ENCODE measurements at regions not wholly inside any gene's neighbourhood (a gene's known extent, or its start where the extent isn't known, plus 50 kb on each side); places are given as distances from the start of the nearest gene placed in this dataset.

DNA sequence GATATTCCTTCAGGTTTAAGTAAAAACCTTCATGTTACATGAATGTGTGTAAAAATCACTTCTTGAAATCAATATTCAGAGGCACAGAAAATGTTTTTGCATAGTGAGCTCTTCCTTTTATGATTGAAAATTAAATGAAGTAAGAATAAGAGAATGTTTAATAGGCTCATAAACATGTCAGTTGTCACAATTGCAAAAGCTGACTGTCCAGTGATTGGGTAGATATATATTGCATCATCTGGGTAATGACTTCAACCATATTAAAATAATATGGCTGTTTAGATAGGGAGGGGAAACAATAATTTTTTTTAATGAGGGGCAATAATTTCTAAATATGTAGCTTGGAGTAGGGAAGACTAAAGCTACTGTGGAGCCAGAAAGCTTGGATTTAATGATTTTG lies 529.8 kb upstream of the GOLIM4 start:
- no peaks in the 10 kb centered on the region for H4K20me1 ChIP-seq (ENCODE audit: insufficient read depth)
- H3K36me3 ChIP-seq (ENCODE audit: control insufficient read depth in 1 of 2, insufficient read depth in 2 of 2, low read length in 2 of 2), result no peaks in the 10 kb centered on the region
- H3K9me2 ChIP-seq (ENCODE audit: insufficient read depth), result no peaks in the 10 kb centered on the region
- no peak overlapping the region for H3K27ac ChIP-seq (ENCODE audit: low read depth, low read length)
- no peaks in the 10 kb centered on the region for H3K79me2 ChIP-seq (ENCODE audit: insufficient read depth, low read length)
- no TSS peak for BruUV-seq (replicated peaks)
- H3K27me3 ChIP-seq (ENCODE audit: insufficient read depth, low read length), result peaks cover 19% of the 10 kb centered on the region
- H3K9me3 ChIP-seq (ENCODE audit: control insufficient read depth in 1 of 2, insufficient read depth in 1 of 2, low read depth in 1 of 2, low read length in 2 of 2), result no peaks in the 10 kb centered on the region
- intact Hi-C loops (cut with micrococcal nuclease), result loop anchor here (10.0 kb wide), 1 partner anchor 219 kb away; no protein-coding TSS in a partner anchor
- RAD21 ChIA-PET (ENCODE audit: low non-redundant PET in 1 of 2, low total read pairs in 2 of 2, uncharacterized antibody in 2 of 2, unreplicated experiment in 2 of 2), result interaction anchor here in 1 of 2 experiments (1.5 kb wide), 1 partner anchor 222 kb away, joined by 6 read pairs; no protein-coding TSS in a partner anchor
- TF ChIP-seq EGR1 (IDR thresholded peaks at IDR 0.05; ENCODE audit: low read depth), result no peak
- TF ChIP-seq, protein P1, sequence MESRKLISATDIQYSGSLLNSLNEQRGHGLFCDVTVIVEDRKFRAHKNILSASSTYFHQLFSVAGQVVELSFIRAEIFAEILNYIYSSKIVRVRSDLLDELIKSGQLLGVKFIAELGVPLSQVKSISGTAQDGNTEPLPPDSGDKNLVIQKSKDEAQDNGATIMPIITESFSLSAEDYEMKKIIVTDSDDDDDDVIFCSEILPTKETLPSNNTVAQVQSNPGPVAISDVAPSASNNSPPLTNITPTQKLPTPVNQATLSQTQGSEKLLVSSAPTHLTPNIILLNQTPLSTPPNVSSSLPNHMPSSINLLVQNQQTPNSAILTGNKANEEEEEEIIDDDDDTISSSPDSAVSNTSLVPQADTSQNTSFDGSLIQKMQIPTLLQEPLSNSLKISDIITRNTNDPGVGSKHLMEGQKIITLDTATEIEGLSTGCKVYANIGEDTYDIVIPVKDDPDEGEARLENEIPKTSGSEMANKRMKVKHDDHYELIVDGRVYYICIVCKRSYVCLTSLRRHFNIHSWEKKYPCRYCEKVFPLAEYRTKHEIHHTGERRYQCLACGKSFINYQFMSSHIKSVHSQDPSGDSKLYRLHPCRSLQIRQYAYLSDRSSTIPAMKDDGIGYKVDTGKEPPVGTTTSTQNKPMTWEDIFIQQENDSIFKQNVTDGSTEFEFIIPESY (IDR thresholded peaks at IDR 0.05; ENCODE audit: extremely low read depth, insufficient replicate concordance, low read length), result no peak
- TF ChIP-seq ZFX (IDR thresholded peaks at IDR 0.05), result no peak
- TF ChIP-seq ELF1 (IDR thresholded peaks at IDR 0.05; ENCODE audit: borderline replicate concordance, low read depth), result no peak
- TF ChIP-seq POLR2AphosphoS5 (IDR thresholded peaks at IDR 0.05; ENCODE audit: low read depth, low read length), result no peak
- TF ChIP-seq FOSL1 (IDR thresholded peaks at IDR 0.05; ENCODE audit: low read depth), result no peak
- no peak for TF ChIP-seq POLR2A (IDR thresholded peaks at IDR 0.05; ENCODE audit: borderline replicate concordance, extremely low read depth, insufficient read depth, insufficient read length)
- no peak for TF ChIP-seq YY1 (IDR thresholded peaks at IDR 0.05; ENCODE audit: extremely low read depth, insufficient replicate concordance, low read depth, low read length)
- no peak for TF ChIP-seq TCF7L2 (IDR thresholded peaks at IDR 0.05; ENCODE audit: borderline replicate concordance, extremely low read depth, insufficient read depth, insufficient read length)
- TF ChIP-seq, protein P2, sequence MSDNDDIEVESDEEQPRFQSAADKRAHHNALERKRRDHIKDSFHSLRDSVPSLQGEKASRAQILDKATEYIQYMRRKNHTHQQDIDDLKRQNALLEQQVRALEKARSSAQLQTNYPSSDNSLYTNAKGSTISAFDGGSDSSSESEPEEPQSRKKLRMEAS (IDR thresholded peaks at IDR 0.05), result no peak
- TF ChIP-seq SRF (IDR thresholded peaks at IDR 0.05; ENCODE audit: low read depth), result no peak
- TF ChIP-seq CEBPB (IDR thresholded peaks at IDR 0.05; ENCODE audit: low read depth), result no peak
- no peak for TF ChIP-seq RAD21 (IDR thresholded peaks at IDR 0.05; ENCODE audit: low read depth)
- TF ChIP-seq, protein P3, sequence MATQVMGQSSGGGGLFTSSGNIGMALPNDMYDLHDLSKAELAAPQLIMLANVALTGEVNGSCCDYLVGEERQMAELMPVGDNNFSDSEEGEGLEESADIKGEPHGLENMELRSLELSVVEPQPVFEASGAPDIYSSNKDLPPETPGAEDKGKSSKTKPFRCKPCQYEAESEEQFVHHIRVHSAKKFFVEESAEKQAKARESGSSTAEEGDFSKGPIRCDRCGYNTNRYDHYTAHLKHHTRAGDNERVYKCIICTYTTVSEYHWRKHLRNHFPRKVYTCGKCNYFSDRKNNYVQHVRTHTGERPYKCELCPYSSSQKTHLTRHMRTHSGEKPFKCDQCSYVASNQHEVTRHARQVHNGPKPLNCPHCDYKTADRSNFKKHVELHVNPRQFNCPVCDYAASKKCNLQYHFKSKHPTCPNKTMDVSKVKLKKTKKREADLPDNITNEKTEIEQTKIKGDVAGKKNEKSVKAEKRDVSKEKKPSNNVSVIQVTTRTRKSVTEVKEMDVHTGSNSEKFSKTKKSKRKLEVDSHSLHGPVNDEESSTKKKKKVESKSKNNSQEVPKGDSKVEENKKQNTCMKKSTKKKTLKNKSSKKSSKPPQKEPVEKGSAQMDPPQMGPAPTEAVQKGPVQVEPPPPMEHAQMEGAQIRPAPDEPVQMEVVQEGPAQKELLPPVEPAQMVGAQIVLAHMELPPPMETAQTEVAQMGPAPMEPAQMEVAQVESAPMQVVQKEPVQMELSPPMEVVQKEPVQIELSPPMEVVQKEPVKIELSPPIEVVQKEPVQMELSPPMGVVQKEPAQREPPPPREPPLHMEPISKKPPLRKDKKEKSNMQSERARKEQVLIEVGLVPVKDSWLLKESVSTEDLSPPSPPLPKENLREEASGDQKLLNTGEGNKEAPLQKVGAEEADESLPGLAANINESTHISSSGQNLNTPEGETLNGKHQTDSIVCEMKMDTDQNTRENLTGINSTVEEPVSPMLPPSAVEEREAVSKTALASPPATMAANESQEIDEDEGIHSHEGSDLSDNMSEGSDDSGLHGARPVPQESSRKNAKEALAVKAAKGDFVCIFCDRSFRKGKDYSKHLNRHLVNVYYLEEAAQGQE (IDR thresholded peaks at IDR 0.05; ENCODE audit: low read depth), result no peak
- no peak for TF ChIP-seq EZH2phosphoT487 (IDR thresholded peaks at IDR 0.05; ENCODE audit: borderline replicate concordance)
- no peak for TF ChIP-seq SIN3A (IDR thresholded peaks at IDR 0.05; ENCODE audit: low read depth)
- no peak for TF ChIP-seq EZH2 (IDR thresholded peaks at IDR 0.05)
- TF ChIP-seq SP1 (IDR thresholded peaks at IDR 0.05; ENCODE audit: low read depth), result no peak
- TF ChIP-seq, protein P4, sequence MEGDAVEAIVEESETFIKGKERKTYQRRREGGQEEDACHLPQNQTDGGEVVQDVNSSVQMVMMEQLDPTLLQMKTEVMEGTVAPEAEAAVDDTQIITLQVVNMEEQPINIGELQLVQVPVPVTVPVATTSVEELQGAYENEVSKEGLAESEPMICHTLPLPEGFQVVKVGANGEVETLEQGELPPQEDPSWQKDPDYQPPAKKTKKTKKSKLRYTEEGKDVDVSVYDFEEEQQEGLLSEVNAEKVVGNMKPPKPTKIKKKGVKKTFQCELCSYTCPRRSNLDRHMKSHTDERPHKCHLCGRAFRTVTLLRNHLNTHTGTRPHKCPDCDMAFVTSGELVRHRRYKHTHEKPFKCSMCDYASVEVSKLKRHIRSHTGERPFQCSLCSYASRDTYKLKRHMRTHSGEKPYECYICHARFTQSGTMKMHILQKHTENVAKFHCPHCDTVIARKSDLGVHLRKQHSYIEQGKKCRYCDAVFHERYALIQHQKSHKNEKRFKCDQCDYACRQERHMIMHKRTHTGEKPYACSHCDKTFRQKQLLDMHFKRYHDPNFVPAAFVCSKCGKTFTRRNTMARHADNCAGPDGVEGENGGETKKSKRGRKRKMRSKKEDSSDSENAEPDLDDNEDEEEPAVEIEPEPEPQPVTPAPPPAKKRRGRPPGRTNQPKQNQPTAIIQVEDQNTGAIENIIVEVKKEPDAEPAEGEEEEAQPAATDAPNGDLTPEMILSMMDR (IDR thresholded peaks at IDR 0.05 in 2 of 3, conservative IDR thresholded peaks at IDR 0.05 in 1 of 3; ENCODE audit: borderline replicate concordance in 1 of 3, insufficient read depth in 1 of 3, low read depth in 2 of 3, low read length in 2 of 3), result no peak
- TF ChIP-seq ZNF274 (IDR thresholded peaks at IDR 0.05; ENCODE audit: low read depth, low read length), result no peak
- H3K4me1 ChIP-seq (ENCODE audit: control insufficient read depth in 1 of 2, insufficient read depth in 2 of 2, low read length in 2 of 2), result no peaks in the 10 kb centered on the region
- H3K9ac ChIP-seq (ENCODE audit: low read length), result no peak overlapping the region
- H3K4me3 ChIP-seq (replicated peaks in 1 of 2; ENCODE audit: low read depth in 1 of 2, low read length in 2 of 2), result no peak overlapping the region
- POLR2A ChIA-PET, result no interaction called here
- CTCF ChIA-PET, result interaction anchor here (1.7 to 2.5 kb wide), 2 partner anchors 114 to 222 kb away, joined by 4 to 14 read pairs; no protein-coding TSS in a partner anchor
- no peak overlapping the region for H2AFZ ChIP-seq (ENCODE audit: low read depth, low read length, poor library complexity, severe bottlenecking)
- ATAC-seq, result no peak
- DNase-seq (ENCODE audit: low read depth, low spot score), result no peak
- H3K4me2 ChIP-seq (ENCODE audit: low read length), result no peak overlapping the region
